GM21529 (cell line): ENCODE measurements at regions not wholly inside any gene's neighbourhood (a gene's known extent, or its start where the extent isn't known, plus 50 kb on each side); places are given as distances from the start of the nearest gene placed in this dataset.

Experiments
- ATAC-seq: cut with Tn5 transposase; IDR thresholded peaks from one replicate; pipeline ENCODE4 v1.9.1; 2021; ENCODE audit not compliant: unreplicated experiment

- ATAC-seq: no peak
These were observed 148.1 kb upstream of the PEX5L start for GRCh38 chr3:180184816-180185215.

- no peak for ATAC-seq
These were observed 148.9 kb upstream of the PEX5L start for GRCh38 chr3:180185650-180186049.

GRCh38 chr3:180188512-180189309 is 152.0 kb upstream of the PEX5L start:
- no peak for ATAC-seq

GRCh38 chr3:180189310-180189648 is 152.5 kb upstream of the PEX5L start:
- ATAC-seq: no peak

GRCh38 chr3:180196658-180197057 is 159.9 kb upstream of the PEX5L start:
- ATAC-seq: no peak

GRCh38 chr3:180199417-180199995 is 162.8 kb upstream of the PEX5L start:
- no peak for ATAC-seq

- ATAC-seq: no peak
These were observed 179.1 kb upstream of the PEX5L start for GRCh38 chr3:180215866-180216265.

GRCh38 chr3:180223268-180223667 is 186.5 kb upstream of the PEX5L start:
- ATAC-seq: no peak

GRCh38 chr3:180229113-180229512 is 192.4 kb upstream of the PEX5L start:
- no peak for ATAC-seq

- ATAC-seq: no peak
These were observed 203.2 kb upstream of the PEX5L start for GRCh38 chr3:180239939-180240338.

GRCh38 chr3:180246688-180247195 is 210.0 kb upstream of the PEX5L start:
- ATAC-seq: no peak

- ATAC-seq: no peak
These were observed 213.4 kb upstream of the PEX5L start for GRCh38 chr3:180250172-180250571.

GRCh38 chr3:180252683-180253082 is 215.9 kb upstream of the PEX5L start:
- no peak for ATAC-seq

- no peak for ATAC-seq
These were observed 216.5 kb upstream of the PEX5L start for GRCh38 chr3:180253283-180253682.

GRCh38 chr3:180264479-180264878 is 227.7 kb upstream of the PEX5L start:
- no peak for ATAC-seq

GRCh38 chr3:180265551-180265950 is 228.8 kb upstream of the PEX5L start:
- ATAC-seq: no peak

GRCh38 chr3:180267202-180267843 is 230.6 kb upstream of the PEX5L start:
- peak; percentile 100 for ATAC-seq

GRCh38 chr3:180274536-180274935 is 237.8 kb upstream of the PEX5L start:
- no peak for ATAC-seq

GRCh38 chr3:180275176-180275575 is 238.4 kb upstream of the PEX5L start:
- ATAC-seq: no peak

- ATAC-seq: no peak
These were observed 240.3 kb upstream of the PEX5L start for GRCh38 chr3:180277041-180277440.

- ATAC-seq: peak; percentile 97
These were observed 241.9 kb upstream of the PEX5L start for GRCh38 chr3:180278583-180279188.

- ATAC-seq: no peak
These were observed 243.8 kb upstream of the PEX5L start for GRCh38 chr3:180280555-180280954.
